ENCODE measurements at regions not wholly inside any gene's neighbourhood (a gene's known extent, or its start where the extent isn't known, plus 50 kb on each side); places are given as distances from the start of the nearest gene placed in this dataset.

GRCh38 chr5:101932599-101932998 is 363.5 kb downstream of the SLCO4C1 start:
- no peak for DNase-seq (ENCODE audit: low read depth, low spot score)
- Histone ChIP-seq H4K20me1 (replicated peaks; ENCODE audit: control insufficient read depth, extremely low read depth, insufficient read depth, low read length) (no peaks in the 10 kb centered on the region), H3K4me3 (replicated peaks in 1 of 3; ENCODE audit: insufficient read depth in 1 of 3, low read depth in 1 of 3, low read length in 3 of 3) (no peak overlapping the region), H3K9me1 (replicated peaks; ENCODE audit: control insufficient read depth, extremely low read depth, insufficient read depth, low read length) (no peaks in the 10 kb centered on the region), H3K9ac (replicated peaks; ENCODE audit: extremely low read depth, insufficient read depth, low read length) (no peak overlapping the region), H2AFZ (ENCODE audit: low read depth, low read length) (no peak overlapping the region), H3K4me2 (ENCODE audit: insufficient read depth, low read length) (no peak overlapping the region), H3K27ac (ENCODE audit: insufficient read depth, low read depth, low read length) (no peak overlapping the region), H3K36me3 (ENCODE audit: control insufficient read depth in 2 of 2, extremely low read depth in 1 of 2, insufficient read depth in 2 of 2, low read length in 2 of 2) (no peaks in the 10 kb centered on the region), H3K9me3 (replicated peaks; ENCODE audit: control insufficient read depth, insufficient read depth, low read length) (no peaks in the 10 kb centered on the region), H3K27me3 (ENCODE audit: control insufficient read depth in 2 of 2, insufficient read depth in 2 of 2, low read length in 2 of 2) (no peaks in the 10 kb centered on the region), H3K79me2 (ENCODE audit: control insufficient read depth, insufficient read depth, low read length) (no peaks in the 10 kb centered on the region), H3K4me1 (ENCODE audit: control insufficient read depth, extremely low read depth, insufficient read depth, low read length) (no peaks in the 10 kb centered on the region)
- BruUV-seq (replicated peaks): no TSS peak
- no peak for FAIRE-seq
- ChIA-PET CTCF (no interaction called here), POLR2A (no interaction called here)
- TF ChIP-seq MYC (IDR thresholded peaks at IDR 0.05; ENCODE audit: low read depth, low read length) (no peak), CTCF (IDR thresholded peaks at IDR 0.05; ENCODE audit: extremely low read depth in 1 of 2, insufficient read depth in 1 of 2, low read depth in 1 of 2, low read length in 2 of 2) (no peak), GATA2 (IDR thresholded peaks at IDR 0.05; ENCODE audit: insufficient read depth, insufficient read length, low read depth, low read length) (no peak), MAX (IDR thresholded peaks at IDR 0.05; ENCODE audit: insufficient read depth, insufficient read length) (no peak), JUN (IDR thresholded peaks at IDR 0.05; ENCODE audit: borderline replicate concordance, insufficient read depth, insufficient read length, low read depth) (no peak), EZH2 (IDR thresholded peaks at IDR 0.05; ENCODE audit: borderline replicate concordance, low read depth, low read length, severe bottlenecking) (no peak), FOS (IDR thresholded peaks at IDR 0.05; ENCODE audit: borderline replicate concordance, insufficient read depth, low read length) (no peak), POLR2AphosphoS5 (IDR thresholded peaks at IDR 0.05; ENCODE audit: insufficient read depth, low read depth, low read length) (no peak), POLR2A (IDR thresholded peaks at IDR 0.05; ENCODE audit: low read depth, low read length) (no peak)
- intact Hi-C loops (cut with micrococcal nuclease) (no loop called here), dilution Hi-C loops (cut with MboI; ENCODE audit: extremely low pct_ligation_motif_present, low sequenced_read_pairs) (no loop called here)
